ENCODE measurements at regions not wholly inside any gene's neighbourhood (a gene's known extent, or its start where the extent isn't known, plus 50 kb on each side); places are given as distances from the start of the nearest gene placed in this dataset.

- no peak for TF ChIP-seq CTCF (IDR thresholded peaks at IDR 0.05)
- no peak for TF ChIP-seq ZFX (IDR thresholded peaks at IDR 0.05; ENCODE audit: borderline replicate concordance)
Observed at GRCh38 chr3:115244350-115244749, 97.3 kb upstream of the ZBTB20 start.
